SK-N-MC (cell line): ENCODE measurements at regions not wholly inside any gene's neighbourhood (a gene's known extent, or its start where the extent isn't known, plus 50 kb on each side); places are given as distances from the start of the nearest gene placed in this dataset.

Experiments used
- DNase-seq: peaks from one replicate; pipeline ENCODE4 v3.0.0-alpha.2; 2011; ENCODE audit warnings: low read depth, low spot score
- H3K27ac ChIP-seq: fragments of 200-600 bp; sonication (generic); 2 replicates; pipeline ENCODE4 v1.5.1; 2016; ENCODE audit warnings: mixed run types
- H3K36me3 ChIP-seq: fragments of 200-600 bp; sonication (generic); 2 replicates; pipeline ENCODE4 v1.6.1; 2017; ENCODE audit warnings: antibody characterized with exemption, low read length, mixed read lengths; ENCODE audit not compliant: insufficient read depth
- H3K4me3 ChIP-seq: fragments of 200-600 bp; sonication (generic); 2 replicates; pipeline ENCODE4 v1.5.1; 2016
- H3K9ac ChIP-seq: fragments of 200-600 bp; sonication (generic); 2 replicates; pipeline ENCODE4 v1.8.0; 2017; ENCODE audit warnings: mixed run types, mixed read lengths; ENCODE audit not compliant: insufficient read length
- H3K9me3 ChIP-seq: fragments of 200-600 bp; sonication (generic); 2 replicates; pipeline ENCODE4 v1.6.1; 2017; ENCODE audit warnings: low read depth, mild to moderate bottlenecking, antibody characterized with exemption, low read length, moderate library complexity, mixed read lengths
- EZH2 ChIP-seq: fragments of 200-600 bp; sonication (generic); IDR thresholded peaks from one replicate; pipeline ENCODE4 v1.6.1; 2017; ENCODE audit warnings: antibody characterized with exemption
- FOXP2 ChIP-seq: optimal IDR thresholded peaks from 2 replicates; pipeline ENCODE3; 2011; ENCODE audit warnings: mild to moderate bottlenecking, moderate library complexity; ENCODE audit not compliant: insufficient read depth; ENCODE audit errors: extremely low read length, control extremely low read depth
- POLR2AphosphoS5 ChIP-seq: IDR thresholded peaks from 2 replicates; pipeline ENCODE4 v1.6.1; 2012; ENCODE audit warnings: mild to moderate bottlenecking, low read depth, low read length, borderline replicate concordance

GRCh38 chr2:65504814-65505697 lies 72.7 kb upstream of the SPRED2 start:
- Histone ChIP-seq H3K27ac (no peak overlapping the region), H3K9ac (no peak overlapping the region), H3K4me3 (no peak overlapping the region), H3K9me3 (no peaks in the 10 kb centered on the region), H3K36me3 (no peaks in the 10 kb centered on the region)
- no peak for TF ChIP-seq EZH2
- TF ChIP-seq POLR2AphosphoS5 = no peak
- no peak for TF ChIP-seq FOXP2
- no peak for DNase-seq

DNA sequence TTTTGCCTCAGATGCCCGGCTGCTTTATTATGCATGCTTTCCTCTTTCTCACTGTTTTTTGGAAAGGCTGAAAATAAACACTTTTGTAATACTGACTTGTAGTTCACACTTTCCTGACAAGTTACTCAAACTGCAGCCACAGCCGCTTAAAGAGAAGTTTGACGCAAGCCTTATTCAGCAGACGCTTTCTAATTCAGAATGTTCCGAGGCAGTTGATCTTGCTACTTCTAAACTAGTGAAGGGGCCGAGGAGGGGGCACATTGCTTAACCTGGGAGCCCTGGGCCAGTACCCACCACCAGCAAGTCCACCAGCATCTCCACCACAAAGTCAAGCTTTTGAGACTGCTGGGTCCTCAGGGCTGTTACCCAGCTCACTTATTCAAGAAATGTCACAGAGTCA lies 71.8 kb upstream of the SPRED2 start:
- Histone ChIP-seq H3K9me3 (no peaks in the 10 kb centered on the region), H3K4me3 (no peak overlapping the region), H3K36me3 (no peaks in the 10 kb centered on the region), H3K9ac (no peak overlapping the region), H3K27ac (no peak overlapping the region)
- no peak for DNase-seq
- TF ChIP-seq FOXP2 = no peak
- no peak for TF ChIP-seq POLR2AphosphoS5

DNA sequence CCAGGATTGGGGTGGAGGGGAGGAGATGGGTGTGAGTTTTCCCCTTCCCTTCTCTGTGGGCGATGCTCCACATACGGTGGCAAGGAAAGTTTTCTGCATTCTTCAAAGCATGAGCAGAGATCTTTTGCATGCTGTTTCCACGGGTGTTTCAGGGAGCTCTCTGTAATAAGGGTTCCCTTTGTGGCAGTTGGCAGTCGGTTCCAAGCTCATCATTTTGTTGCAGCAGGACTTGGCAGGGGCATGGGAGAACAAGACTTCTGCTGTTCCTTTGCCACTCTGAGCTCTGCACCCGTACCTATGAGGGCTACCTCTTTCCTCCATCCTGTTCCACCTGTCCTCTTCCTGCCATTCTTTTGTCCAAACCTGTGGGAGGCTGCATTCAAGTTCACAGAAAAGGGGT lies 71.3 kb upstream of the SPRED2 start:
- Histone ChIP-seq H3K4me3 (no peak overlapping the region), H3K27ac (no peak overlapping the region), H3K36me3 (no peaks in the 10 kb centered on the region), H3K9ac (no peak overlapping the region), H3K9me3 (no peaks in the 10 kb centered on the region)
- DNase-seq = no peak
- TF ChIP-seq FOXP2 = no peak
- no peak for TF ChIP-seq POLR2AphosphoS5
- no peak for TF ChIP-seq EZH2

- H3K4me3 ChIP-seq = no peak overlapping the region
- H3K36me3 ChIP-seq = no peaks in the 10 kb centered on the region
- DNase-seq = no peak
- H3K27ac ChIP-seq = no peak overlapping the region
- no peak for TF ChIP-seq EZH2
- TF ChIP-seq FOXP2 = no peak
- TF ChIP-seq POLR2AphosphoS5 = no peak
- no peaks in the 10 kb centered on the region for H3K9me3 ChIP-seq
- H3K9ac ChIP-seq = no peak overlapping the region
These were observed 69.4 kb upstream of the SPRED2 start for GRCh38 chr2:65501836-65502235.

GRCh38 chr2:65501074-65501473 lies 68.7 kb upstream of the SPRED2 start:
- H3K4me3 ChIP-seq = no peak overlapping the region
- no peak overlapping the region for H3K27ac ChIP-seq
- DNase-seq = no peak
- no peaks in the 10 kb centered on the region for H3K36me3 ChIP-seq
- H3K9me3 ChIP-seq = no peaks in the 10 kb centered on the region
- TF ChIP-seq FOXP2 (no peak), EZH2 (no peak), POLR2AphosphoS5 (no peak)
- H3K9ac ChIP-seq = no peak overlapping the region

DNA sequence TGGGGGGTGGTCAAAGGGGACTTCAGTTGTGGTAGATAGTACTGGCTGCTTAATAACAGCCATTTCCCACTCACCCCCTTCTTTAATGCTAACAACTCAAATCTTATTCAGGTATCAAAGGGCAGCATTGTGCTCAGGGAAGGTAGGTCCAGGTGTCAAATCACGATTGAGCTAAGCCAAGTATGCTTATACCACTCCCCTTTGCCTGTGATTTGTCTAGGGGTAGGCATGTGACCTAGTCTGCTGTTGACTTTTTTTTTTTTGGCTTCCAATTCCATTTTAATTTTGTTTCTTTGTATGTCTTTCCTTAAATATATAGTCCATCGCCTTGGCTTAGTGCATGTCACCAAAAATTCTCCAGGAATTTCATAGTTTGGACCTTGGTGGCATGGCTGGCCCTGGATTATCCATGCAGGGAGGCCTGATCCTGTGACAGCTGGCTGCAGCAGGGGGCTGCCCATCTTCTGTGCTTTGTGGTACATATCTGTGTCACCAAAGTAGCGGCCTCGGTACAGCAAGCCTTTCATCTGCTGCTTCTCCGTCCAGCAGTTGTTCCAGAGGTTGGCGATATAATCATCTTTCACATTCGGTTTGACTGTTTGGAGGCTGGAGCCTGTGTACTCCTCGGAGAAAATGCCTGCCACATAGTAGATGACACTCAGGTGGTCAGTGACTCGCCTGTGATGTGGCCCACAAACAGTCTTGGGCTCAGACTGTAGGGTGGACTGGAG lies 68.1 kb upstream of the SPRED2 start:
- TF ChIP-seq FOXP2 (no peak), EZH2 (no peak), POLR2AphosphoS5 (no peak)
- Histone ChIP-seq H3K27ac (no peak overlapping the region), H3K9ac (no peak overlapping the region), H3K9me3 (no peaks in the 10 kb centered on the region), H3K36me3 (no peaks in the 10 kb centered on the region), H3K4me3 (no peak overlapping the region)
- DNase-seq = no peak

- no peak for DNase-seq
- H3K9ac ChIP-seq = no peak overlapping the region
- H3K36me3 ChIP-seq = no peaks in the 10 kb centered on the region
- no peaks in the 10 kb centered on the region for H3K9me3 ChIP-seq
- H3K4me3 ChIP-seq = no peak overlapping the region
- H3K27ac ChIP-seq = no peak overlapping the region
- TF ChIP-seq FOXP2 = no peak
These were observed 66.8 kb upstream of the SPRED2 start for GRCh38 chr2:65499216-65499615.

GRCh38 chr2:65498396-65498795 lies 66.0 kb upstream of the SPRED2 start:
- Histone ChIP-seq H3K9ac (no peak overlapping the region), H3K27ac (no peak overlapping the region), H3K9me3 (no peaks in the 10 kb centered on the region), H3K4me3 (no peak overlapping the region), H3K36me3 (no peaks in the 10 kb centered on the region)
- DNase-seq = no peak
- TF ChIP-seq POLR2AphosphoS5 (no peak), EZH2 (no peak), FOXP2 (no peak)
